Thoracic aorta (tissue), 2 donors: ENCODE measurements at regions not wholly inside any gene's neighbourhood (a gene's known extent, or its start where the extent isn't known, plus 50 kb on each side); places are given as distances from the start of the nearest gene placed in this dataset.

Experiments used
- ATAC-seq: fragments of 150-250 bp; one replicate; pipeline ENCODE4 v1.8.0; 2017; ENCODE audit warnings: low read depth; ENCODE audit not compliant: insufficient number of reproducible peaks, low FRiP score
- DNase-seq: peaks from one replicate; pipeline ENCODE4 v3.0.0-alpha.2; 2020; ENCODE audit warnings: low spot score
- H3K27ac ChIP-seq, 2 donors: fragments of 200-600 bp; sonication (generic); 1 replicate in 1 of 2; 2 replicates in 1 of 2; pipeline ENCODE4 v1.5.1; 2016; ENCODE audit warnings: mild to moderate bottlenecking in 2 of 2, moderate library complexity in 2 of 2
- H3K27me3 ChIP-seq: fragments of 200-600 bp; sonication (generic); replicated peaks from 2 replicates; pipeline ENCODE4 v1.6.0; 2016; ENCODE audit warnings: mild to moderate bottlenecking; ENCODE audit not compliant: insufficient read depth
- H3K36me3 ChIP-seq: fragments of 200-600 bp; sonication (generic); one replicate; pipeline ENCODE4 v1.5.1; 2016
- H3K4me1 ChIP-seq, 2 donors: fragments of 200-600 bp; sonication (generic); 1 replicate in 1 of 2; 2 replicates in 1 of 2; pipeline versions ENCODE4 v1.5.1 to v1.6.0; 2016; ENCODE audit warnings: low read depth in 2 of 2, mild to moderate bottlenecking in 1 of 2; ENCODE audit not compliant: control insufficient read depth in 1 of 2
- H3K4me3 ChIP-seq: fragments of 200-600 bp; sonication (generic); 2 replicates; pipeline ENCODE4 v1.5.1; 2016; ENCODE audit warnings: mild to moderate bottlenecking
- H3K9me3 ChIP-seq: fragments of 200-600 bp; sonication (generic); 2 replicates; pipeline ENCODE4 v1.5.1; 2016
- TF ChIP-seq, protein P1 (sequence below): fragments of 200-600 bp; sonication (generic); IDR thresholded peaks from one replicate; pipeline ENCODE4 v1.5.1; 2019; ENCODE audit warnings: antibody characterized with exemption

DNA sequence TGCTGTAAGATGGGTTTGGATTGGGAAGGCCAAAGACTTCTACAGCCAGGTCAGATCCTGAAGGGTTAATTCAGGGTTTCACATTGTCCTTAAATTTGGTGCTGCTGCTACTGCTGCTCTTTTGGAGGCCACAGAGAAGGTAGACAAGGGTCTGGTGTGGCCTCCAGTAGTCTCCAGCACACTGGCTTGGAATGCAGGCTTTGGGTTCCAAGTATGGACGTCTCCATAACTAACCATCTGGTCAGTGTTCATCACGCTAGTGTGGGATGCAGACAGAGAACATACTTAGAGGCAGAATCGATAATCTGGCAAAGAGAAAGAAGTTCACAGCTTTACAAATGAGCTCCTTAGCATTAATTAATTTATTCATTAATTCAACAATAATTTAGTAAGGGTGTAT lies 154.1 kb downstream of the ZBTB18 start:
- H3K4me3 ChIP-seq: no peak overlapping the region
- H3K9me3 ChIP-seq: no peaks in the 10 kb centered on the region
- no peaks in the 10 kb centered on the region for H3K36me3 ChIP-seq
- no peaks in the 10 kb centered on the region for H3K27me3 ChIP-seq
- H3K4me1 ChIP-seq: peaks cover 0 to 3% of the 10 kb centered on the region in 2 donors
- ATAC-seq (no peak), DNase-seq (no peak)
- TF ChIP-seq, protein P1, sequence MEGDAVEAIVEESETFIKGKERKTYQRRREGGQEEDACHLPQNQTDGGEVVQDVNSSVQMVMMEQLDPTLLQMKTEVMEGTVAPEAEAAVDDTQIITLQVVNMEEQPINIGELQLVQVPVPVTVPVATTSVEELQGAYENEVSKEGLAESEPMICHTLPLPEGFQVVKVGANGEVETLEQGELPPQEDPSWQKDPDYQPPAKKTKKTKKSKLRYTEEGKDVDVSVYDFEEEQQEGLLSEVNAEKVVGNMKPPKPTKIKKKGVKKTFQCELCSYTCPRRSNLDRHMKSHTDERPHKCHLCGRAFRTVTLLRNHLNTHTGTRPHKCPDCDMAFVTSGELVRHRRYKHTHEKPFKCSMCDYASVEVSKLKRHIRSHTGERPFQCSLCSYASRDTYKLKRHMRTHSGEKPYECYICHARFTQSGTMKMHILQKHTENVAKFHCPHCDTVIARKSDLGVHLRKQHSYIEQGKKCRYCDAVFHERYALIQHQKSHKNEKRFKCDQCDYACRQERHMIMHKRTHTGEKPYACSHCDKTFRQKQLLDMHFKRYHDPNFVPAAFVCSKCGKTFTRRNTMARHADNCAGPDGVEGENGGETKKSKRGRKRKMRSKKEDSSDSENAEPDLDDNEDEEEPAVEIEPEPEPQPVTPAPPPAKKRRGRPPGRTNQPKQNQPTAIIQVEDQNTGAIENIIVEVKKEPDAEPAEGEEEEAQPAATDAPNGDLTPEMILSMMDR: no peak
- H3K27ac ChIP-seq: no peak overlapping the region

DNA sequence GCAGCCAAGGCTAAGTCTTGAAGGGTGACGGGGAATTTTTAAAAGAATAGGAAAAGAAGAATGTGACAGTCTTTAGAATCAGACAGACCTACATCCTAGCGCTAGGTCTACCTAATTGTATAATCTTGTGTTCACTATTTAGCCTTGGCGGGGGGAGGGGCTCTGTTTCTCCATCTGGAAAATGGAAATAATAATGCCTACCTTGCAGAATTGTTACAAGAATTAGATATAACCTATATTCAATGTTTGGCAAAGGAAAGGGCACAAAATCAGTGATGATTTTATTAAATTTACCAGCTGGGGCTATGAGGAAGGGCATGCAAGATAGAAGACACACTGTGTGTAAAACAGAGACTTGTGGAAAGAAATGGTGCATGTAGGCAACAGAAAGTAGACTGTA lies 154.8 kb downstream of the ZBTB18 start:
- Histone ChIP-seq H3K4me3 (no peak overlapping the region), H3K4me1 (peaks cover 2 to 3% of the 10 kb centered on the region in 2 donors), H3K27ac (no peak overlapping the region), H3K9me3 (no peaks in the 10 kb centered on the region), H3K36me3 (no peaks in the 10 kb centered on the region), H3K27me3 (no peaks in the 10 kb centered on the region)
- DNase-seq (no peak), ATAC-seq (no peak)
- TF ChIP-seq, protein P1: no peak

DNA sequence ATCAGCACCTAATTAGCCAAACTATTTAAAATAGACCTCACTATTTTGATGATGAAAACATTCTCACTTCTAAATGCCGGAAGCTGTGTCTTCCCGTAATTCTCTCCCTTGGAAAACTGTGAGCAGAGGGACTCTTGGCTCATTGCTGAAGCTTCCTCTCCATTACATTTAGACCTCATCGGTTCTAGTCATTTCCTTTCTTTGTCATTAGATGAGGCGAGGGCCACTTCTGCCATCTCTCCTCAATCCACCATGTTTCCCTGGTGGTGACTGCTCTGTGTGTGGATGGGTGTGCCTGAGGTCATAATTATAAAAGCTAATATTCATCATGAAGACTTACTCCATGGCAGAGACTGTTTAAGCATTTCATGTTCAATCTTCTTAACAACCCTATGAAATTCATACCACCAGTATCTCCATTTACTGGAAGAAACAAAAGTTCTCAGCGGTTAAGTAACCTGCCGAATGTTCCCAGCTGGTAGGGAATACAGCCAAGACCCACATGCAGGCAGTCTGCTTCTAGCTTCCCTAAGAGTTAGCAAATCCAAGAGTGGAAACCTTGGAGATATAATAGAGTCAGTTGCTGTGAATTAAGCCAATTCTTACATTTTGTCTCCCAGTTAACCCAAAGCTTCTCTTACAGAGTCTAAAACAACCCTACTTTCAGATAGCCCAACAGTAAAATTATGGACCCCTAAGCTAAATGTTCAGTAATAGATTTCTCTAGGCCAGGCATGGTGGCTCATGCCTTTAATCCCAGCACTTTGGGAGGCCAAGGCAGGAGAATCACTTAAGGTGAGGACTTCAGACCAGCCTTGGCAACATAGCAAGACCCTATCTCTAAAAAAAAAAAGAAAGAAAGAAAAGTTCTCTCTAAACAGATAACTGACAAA lies 156.2 kb downstream of the ZBTB18 start:
- no peak overlapping the region for H3K4me3 ChIP-seq
- ATAC-seq (no peak), DNase-seq (no peak)
- no peaks in the 10 kb centered on the region for H3K27me3 ChIP-seq
- no peaks in the 10 kb centered on the region for H3K36me3 ChIP-seq
- no peak overlapping the region for H3K27ac ChIP-seq
- no peaks in the 10 kb centered on the region for H3K9me3 ChIP-seq
- peaks cover 5 to 15% of the 10 kb centered on the region in 2 donors for H3K4me1 ChIP-seq
- TF ChIP-seq, protein P1: no peak

DNA sequence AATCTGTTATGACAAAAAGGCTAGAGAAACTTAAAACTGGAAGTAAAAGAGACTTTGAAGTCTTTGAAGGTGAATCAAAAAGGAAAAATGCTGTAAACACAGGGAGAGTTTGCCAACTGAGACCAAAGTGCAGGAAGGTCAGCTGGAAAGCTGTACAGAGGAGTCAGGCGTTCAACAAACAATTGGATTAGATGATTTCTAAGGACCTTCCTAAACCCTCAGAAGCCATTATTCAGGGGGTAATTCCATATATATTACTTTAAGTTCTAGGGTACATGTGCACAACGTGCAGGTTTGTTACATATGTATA lies 156.8 kb downstream of the ZBTB18 start:
- DNase-seq (no peak), ATAC-seq (no peak)
- Histone ChIP-seq H3K36me3 (no peaks in the 10 kb centered on the region), H3K9me3 (no peaks in the 10 kb centered on the region), H3K27ac (no peak overlapping the region), H3K4me1 (peaks cover 8 to 22% of the 10 kb centered on the region in 2 donors), H3K4me3 (no peak overlapping the region), H3K27me3 (no peaks in the 10 kb centered on the region)
- TF ChIP-seq, protein P1: no peak

DNA sequence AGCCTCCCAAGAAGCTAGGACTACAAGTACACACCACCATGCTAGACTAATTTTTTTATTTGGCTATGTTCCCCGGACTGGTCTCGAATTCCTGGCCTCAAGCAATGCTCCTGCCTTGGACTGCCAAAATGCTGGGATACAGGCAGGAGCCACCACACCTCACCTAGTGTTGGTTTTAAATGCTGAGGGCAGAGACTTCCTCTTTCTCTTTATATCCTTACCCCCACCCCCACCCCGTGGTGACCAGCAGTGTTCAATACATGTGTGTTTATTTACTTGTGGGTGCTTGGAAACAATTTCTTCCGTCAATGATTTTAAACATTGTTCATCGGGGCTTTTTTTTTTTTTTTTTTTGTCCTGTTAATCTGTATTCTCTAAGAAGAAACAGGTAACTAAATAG lies 158.9 kb downstream of the ZBTB18 start:
- TF ChIP-seq, protein P1: no peak
- no peaks in the 10 kb centered on the region for H3K9me3 ChIP-seq
- no peak for ATAC-seq
- no peaks in the 10 kb centered on the region for H3K36me3 ChIP-seq
- no peak overlapping the region for H3K4me3 ChIP-seq
- DNase-seq: no peak
- no peaks in the 10 kb centered on the region for H3K27me3 ChIP-seq
- peaks cover 8 to 35% of the 10 kb centered on the region in 2 donors for H3K4me1 ChIP-seq
- no peak overlapping the region for H3K27ac ChIP-seq
